GM18909 (cell line): ENCODE measurements at regions not wholly inside any gene's neighbourhood (a gene's known extent, or its start where the extent isn't known, plus 50 kb on each side); places are given as distances from the start of the nearest gene placed in this dataset.
A peak's percentile ranks its signal among the peaks of the same experiment; 100 is the strongest.

Source experiments
- ATAC-seq: cut with Tn5 transposase; IDR thresholded peaks from one replicate; pipeline ENCODE4 v1.9.1; 2021; ENCODE audit warnings: mild to moderate bottlenecking; ENCODE audit not compliant: unreplicated experiment, poor library complexity

DNA sequence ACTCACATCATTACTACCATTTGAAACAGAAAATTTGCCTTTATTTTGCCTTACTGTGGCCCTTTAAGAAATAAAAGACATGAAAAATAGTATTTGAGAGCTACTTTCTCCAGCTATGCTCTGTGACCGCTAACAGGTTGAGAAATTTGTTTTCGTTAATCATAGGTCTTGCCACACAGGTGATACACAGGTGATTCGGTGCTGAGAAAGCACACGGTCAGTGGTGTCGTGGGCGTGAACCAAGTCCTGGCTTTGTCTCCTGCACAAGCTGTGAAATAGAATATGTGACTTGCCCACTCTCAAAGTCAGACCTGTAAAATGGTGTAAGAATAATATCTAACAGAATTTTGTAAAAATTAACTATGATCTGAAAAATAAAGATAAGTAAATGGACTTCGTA lies 155.3 kb upstream of the SLC39A10 start:
- ATAC-seq = no peak

DNA sequence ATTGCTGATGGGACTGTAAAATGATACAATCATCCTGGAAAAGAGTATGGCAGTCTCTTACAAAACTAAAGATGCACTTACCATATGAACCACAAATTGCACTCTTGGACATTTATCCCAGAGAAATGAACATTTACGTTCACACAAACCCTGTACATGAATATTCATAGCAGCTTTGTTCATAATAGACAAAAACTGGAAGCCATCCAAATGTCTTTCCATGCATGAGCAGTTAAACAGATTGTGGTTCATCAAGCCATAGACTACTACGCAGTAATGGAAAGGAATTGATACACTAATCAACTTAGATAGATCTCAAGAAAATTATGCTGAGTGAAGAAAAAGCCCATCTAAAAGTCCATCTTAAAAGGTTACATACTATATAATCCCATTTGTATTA lies 156.1 kb upstream of the SLC39A10 start:
- ATAC-seq = no peak

DNA sequence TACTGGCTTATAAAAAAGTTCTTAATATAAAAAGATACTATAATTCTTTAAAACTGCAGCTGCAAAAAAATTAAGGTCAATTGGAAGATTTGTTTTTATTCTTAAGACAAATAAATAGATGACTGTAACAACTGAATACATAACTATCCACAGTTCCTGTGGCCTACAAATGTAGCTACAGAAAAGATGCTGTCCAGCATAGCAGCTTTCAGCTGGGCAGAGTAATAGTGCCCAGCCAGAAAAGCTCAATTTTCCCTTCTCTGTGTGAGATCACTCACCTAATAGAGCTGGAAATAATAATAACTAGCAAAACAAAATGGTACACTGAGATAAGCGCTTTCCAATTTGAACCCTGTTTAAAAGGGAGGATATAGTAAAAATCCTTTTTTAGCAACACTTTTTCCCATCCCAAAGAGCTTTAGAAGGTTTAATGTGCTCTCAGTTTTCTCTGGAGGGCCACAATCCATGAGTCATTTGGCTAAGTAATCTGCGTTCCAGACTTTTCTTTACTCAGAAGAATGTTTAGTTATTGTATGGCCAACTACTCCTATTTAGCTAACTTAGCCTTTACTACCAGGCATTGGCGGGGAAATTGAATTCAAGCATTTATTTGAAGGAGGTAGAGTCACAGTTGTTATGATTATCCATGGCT lies 158.1 kb upstream of the SLC39A10 start:
- no peak for ATAC-seq

DNA sequence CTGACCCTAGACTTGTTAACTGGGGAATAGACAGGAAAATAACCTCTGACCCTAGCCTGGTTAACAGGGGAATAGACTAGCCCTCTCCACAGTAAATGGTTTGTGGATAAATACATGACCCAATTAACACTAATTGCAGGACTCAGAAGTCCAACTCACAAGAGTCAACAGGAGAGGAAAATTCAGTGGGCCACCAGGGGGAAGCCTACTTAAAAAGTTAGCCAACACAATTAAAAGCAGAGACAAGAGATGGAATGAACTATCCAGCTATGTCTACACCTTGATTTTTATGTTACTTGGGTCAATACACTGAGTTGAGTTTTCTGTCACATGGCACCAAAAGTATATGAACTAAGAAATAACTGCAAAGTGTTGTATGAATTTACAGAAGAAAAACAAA lies 158.8 kb upstream of the SLC39A10 start:
- ATAC-seq = peak; percentile 69

DNA sequence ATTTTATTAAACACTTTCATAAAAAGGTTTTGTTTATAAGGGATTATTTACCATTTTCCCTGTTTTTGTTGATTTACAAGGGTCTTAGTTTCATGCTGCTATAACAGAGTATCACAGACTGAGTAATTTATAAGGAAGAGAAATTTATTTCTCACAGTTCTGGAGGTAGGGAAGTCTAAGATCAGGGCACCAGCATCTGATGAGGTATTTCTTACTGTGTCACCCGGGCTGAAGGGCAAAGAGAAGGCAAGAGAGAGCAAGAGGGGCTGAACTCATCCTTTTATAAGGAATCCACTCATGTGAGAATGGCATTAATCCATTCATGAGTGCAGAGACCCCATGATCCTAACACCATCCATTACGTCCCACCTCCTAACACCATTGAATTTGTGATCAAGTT lies 160.0 kb upstream of the SLC39A10 start:
- ATAC-seq = no peak

DNA sequence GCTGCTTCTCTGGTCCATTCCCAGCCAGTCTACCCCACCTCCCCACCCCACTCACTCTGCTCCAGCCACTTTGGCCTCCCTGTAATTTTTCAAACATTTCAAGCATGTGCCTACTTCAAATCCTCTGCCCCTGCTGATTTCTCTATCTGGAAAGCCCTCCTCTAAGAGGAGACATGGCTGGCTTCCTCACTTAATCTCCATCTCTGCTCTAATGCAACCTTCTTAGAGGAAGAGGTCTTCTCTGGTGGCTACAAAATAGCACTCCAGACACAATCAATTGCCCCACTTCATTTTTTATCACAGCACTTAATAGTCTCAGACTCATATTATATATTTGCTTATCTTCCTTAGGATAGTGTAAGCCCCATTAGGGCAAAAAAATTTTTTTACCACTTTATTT lies 161.1 kb upstream of the SLC39A10 start:
- ATAC-seq = no peak

DNA sequence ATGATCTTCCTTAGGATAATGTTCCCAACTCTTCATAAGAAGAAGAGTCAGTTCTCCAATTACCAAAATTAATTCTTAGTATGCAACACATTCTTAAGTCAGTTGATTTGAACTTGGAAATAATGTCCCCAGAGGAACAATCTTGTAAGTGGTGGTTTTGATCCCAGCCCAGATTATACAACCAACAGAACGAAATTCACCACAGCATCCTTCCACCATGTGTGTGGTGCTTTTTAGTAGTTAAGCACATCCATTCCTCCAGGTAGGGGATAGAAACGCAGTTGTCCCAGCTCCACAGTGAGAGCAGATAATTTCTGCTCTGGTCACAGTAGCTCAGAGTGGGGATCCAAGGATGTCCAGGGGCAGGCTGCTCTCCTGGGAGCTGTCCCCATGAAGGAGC lies 161.7 kb upstream of the SLC39A10 start:
- ATAC-seq = no peak

DNA sequence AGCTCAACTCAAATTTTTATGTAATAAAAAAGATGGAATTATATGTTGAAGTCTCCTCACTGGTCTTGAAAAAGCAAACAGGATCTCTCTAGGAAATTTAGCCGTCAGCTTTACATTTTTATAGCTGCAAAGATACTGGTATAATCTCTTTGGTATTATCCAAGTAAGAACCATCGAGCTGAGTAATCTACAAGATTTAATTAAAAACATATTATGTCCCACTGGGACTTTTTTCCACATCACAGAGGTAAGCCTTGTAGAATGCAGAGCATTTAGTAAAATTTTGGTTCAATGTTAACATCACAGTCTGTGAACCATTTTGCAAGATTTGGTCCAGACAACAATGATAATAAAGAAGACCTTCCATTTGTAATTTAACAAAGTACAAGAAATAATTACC lies 162.6 kb upstream of the SLC39A10 start:
- no peak for ATAC-seq

DNA sequence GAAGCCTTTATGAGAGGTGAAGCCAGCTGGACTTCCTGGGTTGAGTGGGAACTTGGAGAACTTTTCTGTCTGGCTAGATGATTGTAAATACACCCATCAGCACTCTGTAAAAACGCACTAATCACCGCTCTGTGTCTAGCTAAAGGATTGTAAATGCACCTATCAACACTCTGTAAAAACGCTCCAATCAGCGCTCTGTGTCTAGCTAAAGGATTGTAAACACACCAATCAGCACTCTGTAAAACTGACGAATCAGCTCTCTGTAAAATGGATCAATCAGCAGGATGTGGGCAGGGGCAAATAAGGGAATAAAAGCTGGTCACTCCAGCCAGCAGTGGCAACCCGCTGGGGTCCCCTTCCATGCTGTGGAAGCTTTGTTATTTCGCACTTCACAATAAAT lies 163.6 kb upstream of the SLC39A10 start:
- ATAC-seq = no peak

DNA sequence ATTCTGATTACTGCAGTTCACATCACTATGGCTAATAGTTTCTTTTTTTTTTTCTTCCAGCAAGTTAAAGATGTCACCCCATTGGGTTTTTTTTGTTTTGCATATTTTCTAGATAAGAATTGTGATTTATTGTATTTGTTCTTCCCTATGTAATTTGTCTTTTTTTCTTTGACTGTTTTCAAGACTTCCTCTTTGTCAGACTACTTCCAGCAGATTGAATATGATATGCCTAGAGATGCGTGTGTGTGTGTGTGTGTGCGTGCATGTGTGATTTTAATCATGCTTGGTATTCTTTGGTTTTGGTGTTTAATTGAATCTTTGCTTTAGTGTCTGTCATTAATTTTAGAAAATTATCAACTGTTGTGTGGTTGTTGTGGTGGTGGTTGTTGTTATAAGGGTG lies 166.7 kb upstream of the SLC39A10 start:
- ATAC-seq = no peak

DNA sequence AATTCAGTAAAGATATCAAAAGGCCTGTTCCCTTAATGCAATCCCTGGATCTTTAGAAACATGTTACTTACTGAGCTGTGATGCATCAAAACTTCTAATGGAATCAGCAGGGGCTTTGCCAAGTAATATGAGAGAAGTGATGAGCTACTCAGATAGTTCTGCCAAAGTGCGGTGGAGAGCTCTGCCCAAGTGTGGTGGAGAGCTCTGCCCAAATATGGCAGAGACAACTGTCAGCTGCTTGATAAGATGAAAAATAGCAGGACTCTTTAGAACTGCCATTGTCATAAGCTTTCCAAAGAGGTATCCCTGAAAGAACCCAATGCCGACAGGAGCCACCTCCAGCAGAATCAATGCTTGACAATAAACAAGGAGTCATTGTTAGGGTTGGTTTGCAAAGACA lies 167.9 kb upstream of the SLC39A10 start:
- ATAC-seq = no peak

DNA sequence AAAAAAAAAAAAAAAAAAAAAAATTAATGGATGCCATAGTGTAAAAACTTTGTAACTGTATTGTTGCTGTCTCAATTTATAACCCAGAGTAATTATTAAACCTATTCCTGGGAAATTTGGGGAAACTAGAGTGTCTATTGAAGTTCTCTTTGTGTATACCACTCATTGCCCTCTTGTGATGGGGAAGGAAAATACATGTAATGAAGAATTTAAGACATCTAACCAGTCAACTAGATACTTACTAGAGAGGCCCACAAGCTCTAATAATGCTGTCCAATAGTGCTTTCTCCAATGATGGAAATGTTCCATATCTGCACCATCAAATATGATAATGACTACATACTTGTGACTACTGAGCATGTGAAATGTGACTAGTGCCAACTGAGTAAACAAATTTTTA lies 168.5 kb upstream of the SLC39A10 start:
- ATAC-seq = no peak

DNA sequence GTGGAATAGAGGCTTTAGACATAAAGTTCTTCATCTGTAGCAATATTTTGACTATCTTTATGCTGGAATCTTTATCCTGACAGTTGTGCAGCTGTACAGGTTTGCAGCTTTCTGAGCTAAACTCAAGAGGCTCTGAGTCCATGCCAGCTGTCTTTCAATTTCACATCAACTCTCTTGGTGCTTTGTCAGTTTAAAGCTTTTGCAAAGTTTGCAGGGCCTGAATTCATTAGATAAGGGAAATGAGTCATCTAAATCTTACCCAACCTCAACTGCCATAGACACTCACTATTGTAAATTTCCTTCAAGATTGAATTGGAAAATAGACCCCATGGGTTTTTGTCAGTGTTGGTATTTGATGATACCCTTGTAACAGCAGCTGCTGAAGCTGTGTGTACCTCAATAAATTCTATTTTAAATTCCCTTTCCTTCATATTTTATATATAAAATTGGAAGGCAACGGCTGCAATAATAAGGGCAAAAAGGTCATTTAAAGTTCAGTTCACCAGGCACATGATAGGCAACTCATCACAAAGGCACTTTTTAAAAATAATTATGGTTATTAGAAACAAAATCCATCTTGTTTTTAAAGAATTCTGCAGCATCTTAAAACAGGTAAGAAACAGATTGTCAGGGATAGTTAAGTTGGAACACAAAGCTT lies 169.9 kb upstream of the SLC39A10 start:
- peak; percentile 97 for ATAC-seq

DNA sequence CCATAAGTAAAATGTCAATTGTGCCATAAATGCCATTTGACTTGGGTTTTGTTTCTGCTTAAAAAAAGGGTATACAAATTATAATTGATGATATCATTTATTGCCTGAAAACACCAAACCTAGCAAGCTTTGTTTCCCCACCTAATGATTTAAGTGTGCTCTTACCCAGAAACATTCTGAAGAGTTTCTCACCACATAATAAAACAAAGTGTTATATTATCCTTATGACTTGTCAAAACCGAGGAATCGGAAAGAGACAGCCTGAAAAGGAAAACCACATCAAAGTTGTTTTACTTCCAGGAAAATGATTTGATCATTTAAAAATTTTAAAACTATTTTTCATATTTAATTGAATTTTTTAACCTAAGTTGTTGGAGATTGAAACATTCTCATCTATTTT lies 170.5 kb upstream of the SLC39A10 start:
- no peak for ATAC-seq

DNA sequence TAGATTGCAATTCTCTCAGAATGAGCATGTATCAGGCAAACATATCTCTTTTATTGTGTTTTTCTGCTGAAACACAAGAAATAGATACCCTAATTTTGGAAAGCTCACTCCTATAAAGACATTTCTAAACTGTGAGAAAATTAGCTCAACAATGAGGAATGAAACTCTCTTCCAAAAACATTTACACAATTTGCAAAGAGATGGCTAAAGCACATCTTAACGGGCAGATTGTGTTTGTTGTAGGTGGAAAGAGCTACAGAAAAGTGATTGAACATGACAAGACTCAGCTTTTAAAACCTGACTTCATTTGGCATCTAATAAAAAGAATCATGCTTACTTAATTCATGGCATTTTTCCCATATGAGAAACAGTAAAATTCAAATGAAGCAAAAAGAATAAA lies 175.0 kb upstream of the SLC39A10 start:
- ATAC-seq = no peak

DNA sequence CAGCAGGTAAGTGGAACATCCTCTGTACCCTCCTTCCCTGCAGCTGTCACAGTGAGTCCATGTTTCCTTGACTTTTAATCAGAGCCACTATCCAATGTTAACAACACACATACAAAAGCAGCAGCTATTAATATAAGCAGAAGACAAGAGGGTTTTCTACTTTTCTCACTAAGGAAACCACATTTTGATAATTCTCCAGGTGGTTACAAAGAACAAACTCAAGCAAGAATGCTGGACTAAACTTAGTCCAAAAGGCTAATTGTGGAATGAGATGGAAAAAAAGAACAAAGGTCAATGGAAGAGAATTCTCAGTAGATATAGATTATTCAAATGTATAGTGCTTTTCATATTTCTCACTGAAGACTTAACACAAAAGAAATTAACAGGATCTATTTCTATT lies 176.9 kb upstream of the SLC39A10 start:
- ATAC-seq = no peak

DNA sequence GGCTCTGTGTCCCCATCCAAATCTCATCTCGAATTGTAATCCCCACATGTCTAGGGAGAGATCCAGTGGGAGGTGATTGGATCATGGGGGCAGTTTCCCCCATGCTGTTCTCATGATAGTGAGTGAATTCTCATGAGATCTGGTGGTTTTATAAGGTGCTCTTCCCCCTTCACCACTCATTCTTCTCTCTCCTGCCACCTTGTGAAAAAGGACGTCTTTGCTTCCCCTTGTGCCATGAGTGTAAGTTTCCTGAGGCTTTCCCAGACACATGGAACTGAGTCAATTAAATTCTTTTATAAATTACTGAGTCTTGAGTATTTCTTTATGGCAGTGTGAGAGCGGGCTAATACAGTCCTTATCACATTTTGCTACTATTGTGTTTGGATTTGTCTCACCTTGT lies 177.6 kb upstream of the SLC39A10 start:
- no peak for ATAC-seq

DNA sequence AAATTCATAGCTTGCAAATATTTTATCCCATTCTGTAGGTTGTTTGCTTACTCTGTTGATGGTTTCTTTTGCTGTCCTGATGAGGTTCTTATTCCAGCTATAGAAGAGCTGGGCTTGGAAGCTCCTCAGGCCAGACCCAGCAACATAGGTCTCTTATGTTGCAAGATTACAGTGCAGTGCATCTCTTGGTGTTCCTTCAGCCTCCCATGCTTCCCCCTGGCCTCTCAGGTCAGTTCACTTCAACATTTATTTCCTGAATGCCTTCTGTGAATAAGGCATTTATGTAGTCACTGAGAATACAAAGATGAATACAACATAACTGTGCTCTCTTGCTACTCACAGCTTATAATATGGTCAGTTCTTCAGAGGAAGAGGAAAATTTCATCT lies 179.0 kb upstream of the SLC39A10 start:
- peak; percentile 16 for ATAC-seq

DNA sequence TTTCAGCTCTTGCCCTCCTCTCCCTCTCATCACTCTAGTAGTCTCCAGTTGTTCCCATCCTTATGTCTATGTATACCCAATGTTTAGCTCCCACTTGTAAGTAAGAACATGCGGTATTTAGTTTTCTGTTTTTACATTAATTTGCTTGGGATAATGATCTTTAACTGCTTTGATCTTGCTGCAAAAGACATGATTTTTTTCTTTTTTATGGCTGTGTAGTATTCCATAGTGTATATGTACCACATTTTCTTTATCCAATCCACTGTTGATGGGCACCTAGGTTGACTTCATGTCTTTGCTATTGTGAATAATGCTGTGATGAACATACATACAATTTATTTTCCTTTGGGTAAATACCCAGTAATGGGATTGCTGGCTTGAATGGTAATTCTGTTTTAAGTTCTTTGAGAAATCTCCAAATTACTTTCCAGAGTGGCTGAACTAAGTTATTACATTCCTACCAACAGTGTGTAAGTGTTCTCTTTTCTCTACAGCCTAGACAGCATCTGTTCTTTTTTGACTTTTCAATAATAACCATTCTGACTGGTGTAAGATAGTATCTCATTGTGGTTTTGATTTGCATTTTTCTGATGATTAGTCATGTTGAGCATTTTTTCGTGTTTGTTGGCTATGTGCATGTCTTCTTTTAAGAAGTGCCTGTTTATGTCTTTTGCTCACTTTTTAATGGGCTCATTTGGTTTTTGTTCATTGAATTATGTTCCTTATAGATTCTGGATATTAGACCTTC lies 179.6 kb upstream of the SLC39A10 start:
- ATAC-seq = peak; percentile 74

DNA sequence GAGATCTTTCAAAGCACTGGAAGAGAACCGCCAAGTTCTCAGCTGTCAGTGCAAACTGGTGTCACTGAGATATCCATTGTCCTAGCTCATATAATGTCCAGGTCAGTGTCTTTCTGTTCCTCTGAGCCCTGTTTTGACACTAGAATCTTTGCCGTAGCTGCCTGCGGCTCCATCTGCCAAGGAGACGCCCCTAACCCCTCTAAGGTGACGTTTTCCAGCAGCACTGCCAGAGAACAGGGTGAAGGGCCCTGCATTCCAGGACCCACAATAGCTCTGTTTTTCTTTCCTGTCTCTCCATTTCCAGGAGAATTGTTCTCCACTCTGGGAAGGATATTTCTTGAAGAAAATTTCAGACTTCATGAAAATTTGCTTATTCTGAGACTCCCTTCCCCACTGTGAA lies 181.7 kb upstream of the SLC39A10 start:
- no peak for ATAC-seq

DNA sequence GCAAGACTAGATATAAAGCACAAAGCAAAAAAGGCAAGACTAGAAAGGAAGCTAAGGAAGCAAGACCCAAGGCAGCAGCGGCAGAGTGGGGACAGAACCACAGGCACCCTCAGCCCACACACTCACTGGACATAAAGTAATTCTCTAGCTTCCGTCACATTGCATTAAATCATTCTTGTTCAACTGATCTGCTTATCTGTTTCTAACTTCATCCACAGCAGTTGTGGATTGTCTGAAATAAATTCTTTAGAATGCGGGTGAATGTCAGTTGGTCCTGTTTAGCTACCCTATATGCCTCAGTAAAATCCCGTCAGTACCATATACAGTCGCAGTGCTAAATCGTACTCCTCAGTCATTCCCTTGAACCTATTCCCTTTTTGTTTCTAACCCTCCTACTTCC lies 183.2 kb upstream of the SLC39A10 start:
- no peak for ATAC-seq
